HEK293 (cell line): ENCODE measurements at regions not wholly inside any gene's neighbourhood (a gene's known extent, or its start where the extent isn't known, plus 50 kb on each side); places are given as distances from the start of the nearest gene placed in this dataset.

Experiments
- CTCF ChIA-PET: fragments of 350-600 bp; formaldehyde crosslinking; extraction: SDS; loops from one replicate; lab custom pipeline; 2021; ENCODE audit warnings: antibody characterized with exemption; lab: Yijun Ruan, JAX
- POLR2A ChIA-PET: fragments of 300-600 bp; formaldehyde crosslinking; extraction: SDS; loops from one replicate; lab custom pipeline; 2020; ENCODE audit warnings: antibody characterized with exemption, inconsistent platforms; lab: Yijun Ruan, JAX
- H3K27ac ChIP-seq: fragments of 200-500 bp; sonication (Bioruptor generic); 2 replicates; pipeline ENCODE4 v1.5.1; 2014; ENCODE audit warnings: low read depth, low read length, control low read depth, inconsistent platforms; ENCODE audit errors: extremely low read depth
- H3K36me3 ChIP-seq, 2 experiments: fragments of 200-500 bp in 1 of 2; sonication (Bioruptor generic) in 1 of 2; 1 replicate in 1 of 2; 2 replicates in 1 of 2; pipeline ENCODE4 v1.5.1; 2014 to 2017; ENCODE audit warnings: inconsistent platforms in 2 of 2, low read length in 2 of 2; ENCODE audit not compliant: control insufficient read depth in 2 of 2, insufficient read depth in 1 of 2
- H3K4me1 ChIP-seq: fragments of 200-500 bp; sonication (Bioruptor generic); 2 replicates; pipeline ENCODE4 v1.5.1; 2014; ENCODE audit warnings: mild to moderate bottlenecking, low read length, inconsistent platforms; ENCODE audit not compliant: control insufficient read depth, insufficient read depth
- H3K4me3 ChIP-seq: 2 replicates; pipeline ENCODE4 v1.5.1; 2011; ENCODE audit warnings: low read depth, mild to moderate bottlenecking, control low read depth, low read length, moderate library complexity
- H3K9me3 ChIP-seq: fragments of 200-500 bp; sonication (Bioruptor generic); 2 replicates; pipeline ENCODE4 v1.5.1; 2014; ENCODE audit warnings: low read depth, low read length, inconsistent platforms; ENCODE audit not compliant: control insufficient read depth, insufficient read depth
- KLF9 ChIP-seq: fragments of 450-650 bp; formaldehyde crosslinking; IDR thresholded peaks from 2 replicates; pipeline ENCODE4 v1.5.1; 2016; ENCODE audit warnings: missing biosample characterization, missing genetic modification characterization, low read depth
- REST ChIP-seq: fragments of 450-650 bp; formaldehyde crosslinking; IDR thresholded peaks from 2 replicates; pipeline ENCODE4 v1.5.1; 2016; ENCODE audit warnings: missing biosample characterization, missing genetic modification characterization
- YY2 ChIP-seq: fragments of 450-650 bp; formaldehyde crosslinking; IDR thresholded peaks from 2 replicates; pipeline ENCODE4 v1.5.1; 2016; ENCODE audit warnings: missing biosample characterization, missing genetic modification characterization
- ZBTB17 ChIP-seq: fragments of 450-650 bp; formaldehyde crosslinking; IDR thresholded peaks from 2 replicates; pipeline ENCODE4 v1.5.1; 2016; ENCODE audit warnings: missing biosample characterization, missing genetic modification characterization
- ZBTB6 ChIP-seq: fragments of 450-650 bp; formaldehyde crosslinking; IDR thresholded peaks from 2 replicates; pipeline ENCODE4 v1.5.1; 2017; ENCODE audit warnings: missing biosample characterization, missing genetic modification characterization
- ZNF174 ChIP-seq: fragments of 450-650 bp; formaldehyde crosslinking; IDR thresholded peaks from 2 replicates; pipeline ENCODE4 v1.5.0; 2017; ENCODE audit warnings: missing biosample characterization, mild to moderate bottlenecking, missing genetic modification characterization
- ZNF202 ChIP-seq: fragments of 450-650 bp; formaldehyde crosslinking; IDR thresholded peaks from 2 replicates; pipeline ENCODE4 v1.5.1; 2016; ENCODE audit warnings: missing biosample characterization, missing genetic modification characterization, borderline replicate concordance
- ZNF274 ChIP-seq, 2 experiments: fragments of 200-500 bp in 1 of 2; fragments of 450-650 bp in 1 of 2; sonication (Bioruptor generic) in 1 of 2; formaldehyde crosslinking in 1 of 2; IDR thresholded peaks; 2 replicates each; pipeline versions ENCODE4 v1.5.1 to v1.6.1; 2014 to 2016; ENCODE audit warnings: borderline replicate concordance in 1 of 2, inconsistent platforms in 1 of 2, low read length in 1 of 2, missing biosample characterization in 1 of 2, missing genetic modification characterization in 1 of 2
- ZNF416 ChIP-seq: fragments of 450-650 bp; formaldehyde crosslinking; IDR thresholded peaks from 2 replicates; pipeline ENCODE4 v1.5.1; 2016; ENCODE audit warnings: missing biosample characterization, missing genetic modification characterization
- ZNF513 ChIP-seq: fragments of 450-650 bp; IDR thresholded peaks from 2 replicates; pipeline ENCODE4 v1.5.1; 2018; ENCODE audit warnings: missing biosample characterization, missing genetic modification characterization
- ZNF521 ChIP-seq: fragments of 450-650 bp; formaldehyde crosslinking; IDR thresholded peaks from 2 replicates; pipeline ENCODE4 v1.5.1; 2017; ENCODE audit warnings: missing biosample characterization, mild to moderate bottlenecking, missing genetic modification characterization
- ZNF529 ChIP-seq: fragments of 450-650 bp; formaldehyde crosslinking; IDR thresholded peaks from 2 replicates; pipeline ENCODE4 v1.5.1; 2017; ENCODE audit warnings: missing genetic modification characterization, missing biosample characterization; ENCODE audit not compliant: insufficient replicate concordance
- ZNF558 ChIP-seq: fragments of 450-650 bp; formaldehyde crosslinking; IDR thresholded peaks from 2 replicates; pipeline ENCODE4 v1.5.1; 2016; ENCODE audit warnings: missing biosample characterization, missing genetic modification characterization
- ZNF560 ChIP-seq: fragments of 450-650 bp; formaldehyde crosslinking; IDR thresholded peaks from 2 replicates; pipeline ENCODE4 v1.5.1; 2017; ENCODE audit warnings: missing biosample characterization, missing genetic modification characterization, borderline replicate concordance
- ZNF585B ChIP-seq: fragments of 450-650 bp; formaldehyde crosslinking; IDR thresholded peaks from 2 replicates; pipeline ENCODE4 v1.5.1; 2016; ENCODE audit warnings: missing biosample characterization, missing genetic modification characterization
- ZNF624 ChIP-seq: fragments of 450-650 bp; formaldehyde crosslinking; IDR thresholded peaks from 2 replicates; pipeline ENCODE4 v1.5.1; 2017; ENCODE audit warnings: missing biosample characterization, missing genetic modification characterization
- ZSCAN18 ChIP-seq: fragments of 450-650 bp; formaldehyde crosslinking; IDR thresholded peaks from 2 replicates; pipeline ENCODE4 v1.5.1; 2016; ENCODE audit warnings: missing biosample characterization, missing genetic modification characterization
- TF ChIP-seq, protein P1 (sequence below): fragments of 450-650 bp; formaldehyde crosslinking; IDR thresholded peaks from 2 replicates; pipeline ENCODE4 v1.5.1; 2017; ENCODE audit warnings: missing biosample characterization, missing genetic modification characterization
- TF ChIP-seq, protein P2 (sequence below): fragments of 450-650 bp; formaldehyde crosslinking; IDR thresholded peaks from 2 replicates; pipeline ENCODE4 v1.5.1; 2016; ENCODE audit warnings: missing biosample characterization, missing genetic modification characterization
- TF ChIP-seq, protein P3 (sequence below): fragments of 450-650 bp; formaldehyde crosslinking; IDR thresholded peaks from 2 replicates; pipeline ENCODE4 v1.5.1; 2016; ENCODE audit warnings: missing biosample characterization, missing genetic modification characterization

DNA sequence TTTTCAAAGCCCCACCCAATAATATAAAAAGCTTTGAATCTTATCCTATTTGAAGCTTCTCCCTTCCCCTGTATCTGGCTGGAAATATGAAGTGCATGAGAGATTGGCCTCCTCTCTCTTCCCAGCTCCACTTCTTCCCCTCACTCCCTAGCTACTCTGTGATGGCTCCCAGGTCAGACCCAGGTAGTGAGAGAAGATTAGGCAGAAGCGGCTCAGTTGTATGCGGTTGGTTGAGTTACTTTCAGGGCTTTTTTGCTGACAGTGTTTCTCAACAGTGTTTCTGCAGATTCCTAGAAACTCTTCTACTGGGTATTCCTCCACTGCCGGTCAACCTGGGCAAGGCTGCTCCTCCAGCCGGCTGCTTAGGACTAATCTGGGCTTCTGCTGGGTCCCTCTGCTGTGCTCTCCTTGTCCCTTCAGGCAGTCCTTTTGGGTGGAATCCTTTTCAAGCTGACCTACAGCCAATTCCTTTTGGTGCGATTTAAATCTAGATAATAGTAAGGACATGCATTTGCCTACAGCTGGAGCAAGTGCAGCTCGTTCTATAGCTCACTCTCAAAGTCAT is 87.4 kb upstream of the SLC7A11 start:
- Histone ChIP-seq H3K4me1 (no peaks in the 10 kb centered on the region), H3K9me3 (no peaks in the 10 kb centered on the region), H3K4me3 (no peak overlapping the region), H3K36me3 (no peaks in the 10 kb centered on the region), H3K27ac (no peak overlapping the region)
- CTCF ChIA-PET = no interaction called here
- POLR2A ChIA-PET = no interaction called here
- TF ChIP-seq REST (tag by site-specific recombination) = no peak
- no peak for TF ChIP-seq KLF9 (tag by site-specific recombination)
- TF ChIP-seq ZNF624 (tag by site-specific recombination) = no peak
- no peak for TF ChIP-seq ZNF174 (tag by site-specific recombination)
- no peak for TF ChIP-seq ZNF560 (tag by site-specific recombination)
- TF ChIP-seq ZBTB17 = no peak
- TF ChIP-seq, protein P1, sequence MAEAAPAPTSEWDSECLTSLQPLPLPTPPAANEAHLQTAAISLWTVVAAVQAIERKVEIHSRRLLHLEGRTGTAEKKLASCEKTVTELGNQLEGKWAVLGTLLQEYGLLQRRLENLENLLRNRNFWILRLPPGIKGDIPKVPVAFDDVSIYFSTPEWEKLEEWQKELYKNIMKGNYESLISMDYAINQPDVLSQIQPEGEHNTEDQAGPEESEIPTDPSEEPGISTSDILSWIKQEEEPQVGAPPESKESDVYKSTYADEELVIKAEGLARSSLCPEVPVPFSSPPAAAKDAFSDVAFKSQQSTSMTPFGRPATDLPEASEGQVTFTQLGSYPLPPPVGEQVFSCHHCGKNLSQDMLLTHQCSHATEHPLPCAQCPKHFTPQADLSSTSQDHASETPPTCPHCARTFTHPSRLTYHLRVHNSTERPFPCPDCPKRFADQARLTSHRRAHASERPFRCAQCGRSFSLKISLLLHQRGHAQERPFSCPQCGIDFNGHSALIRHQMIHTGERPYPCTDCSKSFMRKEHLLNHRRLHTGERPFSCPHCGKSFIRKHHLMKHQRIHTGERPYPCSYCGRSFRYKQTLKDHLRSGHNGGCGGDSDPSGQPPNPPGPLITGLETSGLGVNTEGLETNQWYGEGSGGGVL (tag by site-specific recombination) = no peak
- TF ChIP-seq, protein P2, sequence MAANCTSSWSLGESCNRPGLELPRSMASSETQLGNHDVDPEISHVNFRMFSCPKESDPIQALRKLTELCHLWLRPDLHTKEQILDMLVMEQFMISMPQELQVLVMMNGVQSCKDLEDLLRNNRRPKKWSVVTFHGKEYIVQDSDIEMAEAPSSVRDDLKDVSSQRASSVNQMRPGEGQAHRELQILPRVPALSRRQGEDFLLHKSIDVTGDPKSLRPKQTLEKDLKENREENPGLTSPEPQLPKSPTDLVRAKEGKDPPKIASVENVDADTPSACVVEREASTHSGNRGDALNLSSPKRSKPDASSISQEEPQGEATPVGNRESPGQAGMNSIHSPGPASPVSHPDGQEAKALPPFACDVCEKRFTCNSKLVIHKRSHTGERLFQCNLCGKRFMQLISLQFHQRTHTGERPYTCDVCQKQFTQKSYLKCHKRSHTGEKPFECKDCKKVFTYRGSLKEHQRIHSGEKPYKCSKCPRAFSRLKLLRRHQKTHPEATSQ (tag by site-specific recombination) = no peak
- no peak for TF ChIP-seq ZNF558 (tag by site-specific recombination)
- TF ChIP-seq ZSCAN18 (tag by site-specific recombination) = no peak
- no peak for TF ChIP-seq YY2
- no peak for TF ChIP-seq ZNF585B (tag by site-specific recombination)
- TF ChIP-seq ZNF521 (tag by site-specific recombination) = no peak
- no peak for TF ChIP-seq ZNF416
- no peak for TF ChIP-seq ZBTB6 (tag by site-specific recombination)
- TF ChIP-seq ZNF529 (tag by site-specific recombination) = no peak
- TF ChIP-seq ZNF202 (tag by site-specific recombination) = no peak
- no peak for TF ChIP-seq ZNF513 (tag by site-specific recombination)
- TF ChIP-seq, protein P3, sequence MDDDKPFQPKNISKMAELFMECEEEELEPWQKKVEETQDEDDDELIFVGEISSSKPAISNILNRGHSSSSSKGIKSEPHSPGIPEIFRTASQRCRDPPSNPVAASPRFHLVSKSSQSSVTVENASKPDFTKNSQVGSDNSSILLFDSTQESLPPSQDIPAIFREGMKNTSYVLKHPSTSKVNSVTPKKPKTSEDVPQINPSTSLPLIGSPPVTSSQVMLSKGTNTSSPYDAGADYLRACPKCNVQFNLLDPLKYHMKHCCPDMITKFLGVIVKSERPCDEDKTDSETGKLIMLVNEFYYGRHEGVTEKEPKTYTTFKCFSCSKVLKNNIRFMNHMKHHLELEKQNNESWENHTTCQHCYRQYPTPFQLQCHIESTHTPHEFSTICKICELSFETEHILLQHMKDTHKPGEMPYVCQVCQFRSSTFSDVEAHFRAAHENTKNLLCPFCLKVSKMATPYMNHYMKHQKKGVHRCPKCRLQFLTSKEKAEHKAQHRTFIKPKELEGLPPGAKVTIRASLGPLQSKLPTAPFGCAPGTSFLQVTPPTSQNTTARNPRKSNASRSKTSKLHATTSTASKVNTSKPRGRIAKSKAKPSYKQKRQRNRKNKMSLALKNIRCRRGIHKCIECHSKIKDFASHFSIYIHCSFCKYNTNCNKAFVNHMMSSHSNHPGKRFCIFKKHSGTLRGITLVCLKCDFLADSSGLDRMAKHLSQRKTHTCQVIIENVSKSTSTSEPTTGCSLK (tag by site-specific recombination) = no peak
- no peak for TF ChIP-seq ZNF274 (IDR thresholded peaks at IDR 0.05; ENCODE audit: low read length)
- no peak for TF ChIP-seq ZNF274 (tag by site-specific recombination; IDR thresholded peaks at IDR 0.05; ENCODE audit: borderline replicate concordance)
